Skeletal muscle tissue (tissue), 3 donors: ENCODE measurements at regions not wholly inside any gene's neighbourhood (a gene's known extent, or its start where the extent isn't known, plus 50 kb on each side); places are given as distances from the start of the nearest gene placed in this dataset.

ENCODE experiments used
- H3K27ac ChIP-seq: one replicate; pipeline ENCODE4 v1.7.0; 2013; ENCODE audit warnings: mild to moderate bottlenecking, low read depth, low read length, inconsistent platforms
- H3K27me3 ChIP-seq, 3 donors: one replicate each; pipeline ENCODE4 v1.7.0; 2013; ENCODE audit warnings: low read length in 3 of 3; ENCODE audit not compliant: control insufficient read depth in 3 of 3, insufficient read depth in 3 of 3
- H3K36me3 ChIP-seq, 3 donors: one replicate each; pipeline ENCODE4 v1.7.0; 2013; ENCODE audit warnings: low read length in 3 of 3; ENCODE audit not compliant: control insufficient read depth in 3 of 3, insufficient read depth in 3 of 3
- H3K4me1 ChIP-seq, 3 donors: one replicate each; pipeline ENCODE4 v1.7.0; 2013; ENCODE audit warnings: low read length in 3 of 3, mild to moderate bottlenecking in 3 of 3; ENCODE audit not compliant: control insufficient read depth in 3 of 3, insufficient read depth in 3 of 3
- H3K4me3 ChIP-seq, 3 donors: one replicate each; pipeline ENCODE4 v1.7.0; 2013; ENCODE audit warnings: low read length in 3 of 3
- H3K9ac ChIP-seq, 3 donors: one replicate each; pipeline ENCODE4 v1.7.0; 2013; ENCODE audit warnings: low read length in 3 of 3, mild to moderate bottlenecking in 3 of 3, moderate library complexity in 2 of 3, low read depth in 1 of 3
- H3K9me3 ChIP-seq, 3 donors: one replicate each; pipeline ENCODE4 v1.7.0; 2013; ENCODE audit warnings: low read length in 3 of 3; ENCODE audit not compliant: control insufficient read depth in 3 of 3
- donor health status: Osteomylitis.

DNA sequence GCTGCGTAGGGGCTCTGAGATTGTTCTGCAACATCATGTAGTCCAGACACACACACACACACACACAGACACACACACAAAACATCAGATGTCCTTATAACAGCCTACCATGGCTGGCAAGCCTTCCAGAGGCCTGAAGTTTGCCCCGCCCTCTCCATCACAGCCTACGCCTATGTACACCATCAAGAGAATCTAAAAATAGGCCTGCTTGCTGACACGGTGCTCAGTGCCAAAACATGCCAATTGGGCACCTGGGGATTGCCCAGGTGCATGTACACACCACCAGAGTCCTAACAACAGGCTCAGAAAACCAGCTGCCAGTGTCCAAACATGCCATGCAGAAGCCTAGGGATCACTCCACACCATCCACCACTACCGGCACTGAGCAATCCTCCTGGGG lies 391.7 kb upstream of the SPTLC3 start:
- Histone ChIP-seq H3K27ac (no peak overlapping the region), H3K36me3 (no peaks in the 10 kb centered on the region), H3K4me1 (no peaks in the 10 kb centered on the region), H3K27me3 (no peaks in the 10 kb centered on the region), H3K9me3 (peaks cover 0 to 7% (median 0%) of the 10 kb centered on the region in 3 donors), H3K9ac (no peak overlapping the region), H3K4me3 (no peak overlapping the region)

GRCh38 chr20:12623870-12624269 lies 384.9 kb upstream of the SPTLC3 start:
- no peaks in the 10 kb centered on the region for H3K4me1 ChIP-seq
- no peaks in the 10 kb centered on the region for H3K36me3 ChIP-seq
- no peak overlapping the region for H3K9ac ChIP-seq
- H3K27me3 ChIP-seq = no peaks in the 10 kb centered on the region
- no peaks in the 10 kb centered on the region for H3K9me3 ChIP-seq
- no peak overlapping the region for H3K4me3 ChIP-seq
- H3K27ac ChIP-seq = no peak overlapping the region

GRCh38 chr20:12627485-12627884 lies 381.3 kb upstream of the SPTLC3 start:
- H3K36me3 ChIP-seq = no peaks in the 10 kb centered on the region
- no peak overlapping the region for H3K9ac ChIP-seq
- H3K27ac ChIP-seq = no peak overlapping the region
- no peaks in the 10 kb centered on the region for H3K27me3 ChIP-seq
- no peaks in the 10 kb centered on the region for H3K9me3 ChIP-seq
- no peaks in the 10 kb centered on the region for H3K4me1 ChIP-seq
- no peak overlapping the region for H3K4me3 ChIP-seq

DNA sequence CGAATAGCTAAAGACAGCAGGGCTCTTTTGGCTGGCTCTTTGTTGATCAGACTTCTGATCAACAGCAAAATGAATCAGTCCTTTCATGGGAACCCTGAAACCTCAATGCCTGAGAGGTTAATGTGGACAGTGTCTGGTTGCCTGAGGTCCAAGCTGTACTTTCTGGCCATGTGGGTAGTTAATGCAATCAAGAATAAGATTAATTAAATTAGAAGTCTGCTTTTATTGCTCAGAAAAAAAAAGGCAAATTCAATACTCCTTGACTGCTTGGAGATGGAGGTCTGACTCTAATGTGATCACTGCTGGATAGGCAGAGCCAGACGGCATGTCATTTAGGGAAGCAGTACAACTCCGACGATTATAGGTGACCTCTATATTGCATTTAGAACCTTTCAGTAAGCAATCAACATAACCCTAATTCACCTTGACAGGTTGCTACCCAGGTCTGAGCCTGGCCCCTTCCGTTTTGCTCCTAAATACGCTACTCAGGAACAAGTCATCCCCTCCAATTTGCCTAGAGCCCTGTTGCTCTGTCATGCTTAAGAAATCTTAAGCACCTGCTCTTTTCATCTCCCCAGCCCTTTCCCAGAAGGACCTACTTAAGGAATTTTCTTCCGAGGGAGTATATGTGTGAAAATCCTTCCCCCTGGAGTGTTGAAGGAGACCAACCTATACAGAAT lies 370.0 kb upstream of the SPTLC3 start:
- no peak overlapping the region for H3K9ac ChIP-seq
- no peak overlapping the region for H3K27ac ChIP-seq
- no peaks in the 10 kb centered on the region for H3K9me3 ChIP-seq
- no peaks in the 10 kb centered on the region for H3K27me3 ChIP-seq
- H3K4me3 ChIP-seq = no peak overlapping the region
- no peaks in the 10 kb centered on the region for H3K36me3 ChIP-seq
- H3K4me1 ChIP-seq = no peaks in the 10 kb centered on the region

DNA sequence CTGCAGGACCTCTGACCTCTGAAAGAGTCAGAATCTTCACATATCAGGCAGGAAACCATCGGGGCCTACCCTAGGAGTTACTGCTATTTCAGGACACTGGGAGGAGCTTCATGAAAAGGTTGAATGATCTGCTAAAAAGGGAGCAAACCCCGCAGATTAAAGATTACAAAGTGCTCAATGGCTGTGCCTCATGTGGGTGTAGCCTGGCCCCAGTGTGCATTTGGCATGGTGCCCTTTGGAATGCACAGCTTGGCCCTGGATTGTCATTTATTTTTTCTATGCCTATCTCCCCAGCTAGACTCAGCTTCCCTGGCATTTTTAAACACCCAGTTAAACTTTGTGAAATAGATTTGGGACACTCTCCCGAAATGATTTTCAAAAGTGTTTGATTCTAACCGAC lies 368.5 kb upstream of the SPTLC3 start:
- Histone ChIP-seq H3K4me1 (no peaks in the 10 kb centered on the region), H3K27me3 (no peaks in the 10 kb centered on the region), H3K9me3 (no peaks in the 10 kb centered on the region), H3K27ac (no peak overlapping the region), H3K36me3 (no peaks in the 10 kb centered on the region), H3K4me3 (no peak overlapping the region), H3K9ac (no peak overlapping the region)

DNA sequence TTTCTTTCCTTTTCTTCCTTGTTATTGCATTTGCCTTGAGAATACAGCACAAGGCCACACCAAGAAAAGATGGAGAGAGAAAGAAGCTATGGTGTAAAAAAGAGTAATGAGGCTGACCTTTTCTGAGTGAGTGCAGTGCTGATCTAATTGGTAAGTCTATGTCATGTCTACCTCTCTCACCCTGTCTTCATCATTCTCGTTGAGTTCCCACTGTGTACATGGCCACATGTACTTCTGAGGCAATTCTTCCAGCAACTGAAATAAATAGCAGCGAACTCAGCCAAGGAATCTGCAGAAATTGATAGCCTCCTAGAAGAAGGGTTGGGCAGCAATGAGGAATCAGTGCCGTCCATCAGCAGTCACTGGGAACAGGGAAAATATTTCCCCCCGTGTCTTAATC lies 367.2 kb upstream of the SPTLC3 start:
- H3K9me3 ChIP-seq = no peaks in the 10 kb centered on the region
- no peaks in the 10 kb centered on the region for H3K4me1 ChIP-seq
- no peak overlapping the region for H3K9ac ChIP-seq
- H3K4me3 ChIP-seq = no peak overlapping the region
- H3K27ac ChIP-seq = no peak overlapping the region
- H3K36me3 ChIP-seq = no peaks in the 10 kb centered on the region
- no peaks in the 10 kb centered on the region for H3K27me3 ChIP-seq

DNA sequence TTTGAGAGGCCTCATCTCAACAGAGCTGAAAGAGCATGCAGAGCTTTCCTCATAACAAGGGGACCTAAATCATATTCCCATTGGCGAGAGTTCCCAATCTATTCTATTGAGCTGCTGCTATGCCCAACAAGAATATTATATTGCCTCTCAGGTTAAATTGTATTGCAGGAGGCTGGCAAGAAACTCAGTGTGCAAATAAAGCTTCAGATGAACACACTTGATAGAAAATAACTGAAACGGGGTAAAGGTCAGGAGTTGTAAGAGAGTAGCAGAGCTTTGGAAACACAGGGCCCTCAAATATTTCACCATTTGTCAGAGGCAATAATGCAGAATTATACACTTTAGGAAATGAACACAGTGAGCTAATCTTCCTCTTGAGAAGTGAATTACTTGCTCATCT lies 364.3 kb upstream of the SPTLC3 start:
- H3K27me3 ChIP-seq = no peaks in the 10 kb centered on the region
- H3K4me3 ChIP-seq = no peak overlapping the region
- H3K27ac ChIP-seq = no peak overlapping the region
- H3K9ac ChIP-seq = no peak overlapping the region
- H3K9me3 ChIP-seq = peaks cover 0 to 2% (median 2%) of the 10 kb centered on the region in 3 donors
- no peaks in the 10 kb centered on the region for H3K4me1 ChIP-seq
- no peaks in the 10 kb centered on the region for H3K36me3 ChIP-seq

- H3K27me3 ChIP-seq = no peaks in the 10 kb centered on the region
- no peaks in the 10 kb centered on the region for H3K36me3 ChIP-seq
- peaks cover 0 to 2% (median 2%) of the 10 kb centered on the region in 3 donors for H3K9me3 ChIP-seq
- no peak overlapping the region for H3K27ac ChIP-seq
- no peak overlapping the region for H3K9ac ChIP-seq
- no peak overlapping the region for H3K4me3 ChIP-seq
- no peaks in the 10 kb centered on the region for H3K4me1 ChIP-seq
These were observed 359.5 kb upstream of the SPTLC3 start for GRCh38 chr20:12649234-12649633.

GRCh38 chr20:12653642-12654041 lies 355.1 kb upstream of the SPTLC3 start:
- Histone ChIP-seq H3K27ac (no peak overlapping the region), H3K4me3 (no peak overlapping the region), H3K9me3 (no peaks in the 10 kb centered on the region), H3K9ac (no peak overlapping the region), H3K4me1 (no peaks in the 10 kb centered on the region), H3K27me3 (no peaks in the 10 kb centered on the region), H3K36me3 (no peaks in the 10 kb centered on the region)

DNA sequence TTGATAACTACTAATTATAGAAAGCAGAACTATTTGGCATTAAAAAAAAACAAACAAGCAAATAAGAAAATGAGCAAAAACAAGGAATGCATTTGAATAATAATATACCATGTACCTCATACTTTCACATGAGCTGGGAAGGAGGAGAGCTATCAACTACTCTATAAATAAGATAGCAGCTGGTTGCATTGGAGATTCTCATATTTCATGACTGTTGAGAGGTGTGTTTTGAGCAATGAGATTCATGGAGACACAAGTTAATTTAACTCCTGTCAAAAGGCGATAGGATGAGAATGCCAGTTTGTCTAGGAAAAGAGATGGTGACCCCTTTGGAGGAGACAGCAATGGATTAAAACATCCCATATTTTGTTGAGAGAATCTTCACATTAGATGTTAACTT lies 348.8 kb upstream of the SPTLC3 start:
- H3K36me3 ChIP-seq = no peaks in the 10 kb centered on the region
- no peak overlapping the region for H3K9ac ChIP-seq
- H3K27ac ChIP-seq = no peak overlapping the region
- H3K4me3 ChIP-seq = no peak overlapping the region
- H3K4me1 ChIP-seq = no peaks in the 10 kb centered on the region
- H3K9me3 ChIP-seq = no peaks in the 10 kb centered on the region
- no peaks in the 10 kb centered on the region for H3K27me3 ChIP-seq
